ENCODE measurements at regions not wholly inside any gene's neighbourhood (a gene's known extent, or its start where the extent isn't known, plus 50 kb on each side); places are given as distances from the start of the nearest gene placed in this dataset.

- no peak for TF ChIP-seq CTCF (IDR thresholded peaks at IDR 0.05)
- no peak for TF ChIP-seq POLR2A (IDR thresholded peaks at IDR 0.05)
Observed at GRCh38 chr6:11478586-11478985, 59.0 kb upstream of the TMEM170B start.
